ENCODE measurements at regions not wholly inside any gene's neighbourhood (a gene's known extent, or its start where the extent isn't known, plus 50 kb on each side); places are given as distances from the start of the nearest gene placed in this dataset.

- Histone ChIP-seq H3K4me3 (no peak overlapping the region), H3K27ac (no peak overlapping the region), H3K9me3 (no peaks in the 10 kb centered on the region), H3K4me1 (no peaks in the 10 kb centered on the region), H3K27me3 (no peaks in the 10 kb centered on the region), H3K36me3 (no peaks in the 10 kb centered on the region)
- 96 to 97% methylated on average over 1 of the region's 1 CpG for WGBS, 2 donors
- no peak for TF ChIP-seq POLR2AphosphoS5 (IDR thresholded peaks at IDR 0.05)
- TF ChIP-seq CTCF (IDR thresholded peaks at IDR 0.05): no peak
- TF ChIP-seq POLR2A (IDR thresholded peaks at IDR 0.05): no peak
- no peak for TF ChIP-seq EP300 (IDR thresholded peaks at IDR 0.05)
- ATAC-seq (ENCODE audit: low FRiP score in 2 of 2): no peak
- no peak for DNase-seq
Measured at GRCh38 chr2:153420394-153420793, 58.2 kb downstream of the RPRM start.

- DNase-seq (no peak), ATAC-seq (ENCODE audit: low FRiP score in 2 of 2) (no peak)
- Histone ChIP-seq H3K9me3 (no peaks in the 10 kb centered on the region), H3K36me3 (no peaks in the 10 kb centered on the region), H3K4me1 (no peaks in the 10 kb centered on the region), H3K27ac (no peak overlapping the region), H3K27me3 (no peaks in the 10 kb centered on the region), H3K4me3 (no peak overlapping the region)
- 86 to 91% methylated on average over 1 of the region's 1 CpG for WGBS, 2 donors
- no peak for TF ChIP-seq CTCF (IDR thresholded peaks at IDR 0.05)
- no peak for TF ChIP-seq POLR2A (IDR thresholded peaks at IDR 0.05)
- no peak for TF ChIP-seq POLR2AphosphoS5 (IDR thresholded peaks at IDR 0.05)
- no peak for TF ChIP-seq EP300 (IDR thresholded peaks at IDR 0.05)
Measured at GRCh38 chr2:153417077-153417476, 61.5 kb downstream of the RPRM start.

GRCh38 chr2:153416071-153416470 is 62.5 kb downstream of the RPRM start:
- Histone ChIP-seq H3K27ac (no peak overlapping the region), H3K36me3 (no peaks in the 10 kb centered on the region), H3K4me1 (no peaks in the 10 kb centered on the region), H3K4me3 (no peak overlapping the region), H3K27me3 (no peaks in the 10 kb centered on the region), H3K9me3 (no peaks in the 10 kb centered on the region)
- no peak for TF ChIP-seq POLR2AphosphoS5 (IDR thresholded peaks at IDR 0.05)
- TF ChIP-seq POLR2A (IDR thresholded peaks at IDR 0.05): no peak
- no peak for DNase-seq
- 44 to 63% methylated on average over 1 of the region's 1 CpG for WGBS, 2 donors
- ATAC-seq (ENCODE audit: low FRiP score in 2 of 2): no peak

- Histone ChIP-seq H3K4me3 (no peak overlapping the region), H3K36me3 (no peaks in the 10 kb centered on the region), H3K27ac (no peak overlapping the region), H3K9me3 (no peaks in the 10 kb centered on the region), H3K4me1 (no peaks in the 10 kb centered on the region), H3K27me3 (no peaks in the 10 kb centered on the region)
- DNase-seq (no peak), ATAC-seq (ENCODE audit: low FRiP score in 2 of 2) (peak in 1 of 2 donors; percentile 80)
- 58 to 81% methylated on average over 3 of the region's 3 CpGs for WGBS, 2 donors
- no peak for TF ChIP-seq POLR2A (IDR thresholded peaks at IDR 0.05)
- no peak for TF ChIP-seq POLR2AphosphoS5 (IDR thresholded peaks at IDR 0.05)
- TF ChIP-seq EP300 (IDR thresholded peaks at IDR 0.05): no peak
- TF ChIP-seq CTCF (IDR thresholded peaks at IDR 0.05): no peak
Measured at GRCh38 chr2:153408710-153409385, 69.7 kb downstream of the RPRM start.

- no peak for TF ChIP-seq CTCF (IDR thresholded peaks at IDR 0.05)
- TF ChIP-seq POLR2AphosphoS5 (IDR thresholded peaks at IDR 0.05): no peak
- TF ChIP-seq EP300 (IDR thresholded peaks at IDR 0.05): no peak
- TF ChIP-seq POLR2A (IDR thresholded peaks at IDR 0.05): no peak
- Histone ChIP-seq H3K4me1 (no peaks in the 10 kb centered on the region), H3K9me3 (no peaks in the 10 kb centered on the region), H3K4me3 (no peak overlapping the region), H3K27ac (no peak overlapping the region), H3K36me3 (no peaks in the 10 kb centered on the region), H3K27me3 (no peaks in the 10 kb centered on the region)
- no peak for DNase-seq
- no peak for ATAC-seq (ENCODE audit: low FRiP score in 2 of 2)
- WGBS, 2 donors: 79 to 82% methylated on average over 1 of the region's 1 CpG
Measured at GRCh38 chr2:153405196-153405595, 73.4 kb downstream of the RPRM start.
